ENCODE measurements at regions not wholly inside any gene's neighbourhood (a gene's known extent, or its start where the extent isn't known, plus 50 kb on each side); places are given as distances from the start of the nearest gene placed in this dataset.

DNA sequence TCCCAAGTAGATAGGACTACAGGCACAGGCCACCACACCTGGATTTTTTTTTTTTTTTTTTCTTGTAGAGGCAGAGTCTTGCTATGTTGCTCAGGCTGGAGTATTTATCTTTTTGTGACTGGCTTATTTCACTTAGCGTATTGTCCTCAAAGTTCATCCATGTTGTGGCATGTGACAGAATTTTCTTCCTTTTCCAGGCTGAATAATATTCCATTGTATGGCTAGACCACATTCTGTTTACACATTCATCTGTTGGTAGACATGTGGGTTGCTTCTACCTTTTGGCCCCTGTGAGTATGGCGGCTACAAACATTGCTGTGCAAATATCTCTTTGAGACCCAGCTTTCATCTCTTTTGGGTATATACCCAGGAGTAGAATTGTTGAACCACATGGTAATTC is 160.2 kb upstream of the SMAD3 start:
- Histone ChIP-seq H3K4me1 (ENCODE audit: control insufficient read depth in 1 of 2, insufficient read depth in 1 of 2, low read depth in 1 of 2, low read length in 1 of 2) (peaks cover 3 to 4% of the 10 kb centered on the region in 2 experiments), H3K27me3 (peaks cover 4% of the 10 kb centered on the region), H3K4me3 (ENCODE audit: low read depth in 1 of 2, low read length in 1 of 2) (no peak overlapping the region), H3K9me3 (no peaks in the 10 kb centered on the region), H3K36me3 (no peaks in the 10 kb centered on the region), H3K27ac (no peak overlapping the region)
- no peak for TF ChIP-seq CTCF (IDR thresholded peaks at IDR 0.05)

- Histone ChIP-seq H3K36me3 (no peaks in the 10 kb centered on the region), H3K4me1 (ENCODE audit: control insufficient read depth in 1 of 2, insufficient read depth in 1 of 2, low read depth in 1 of 2, low read length in 1 of 2) (peaks cover 3 to 4% of the 10 kb centered on the region in 2 experiments), H3K27ac (no peak overlapping the region), H3K9me3 (no peaks in the 10 kb centered on the region), H3K4me3 (ENCODE audit: low read depth in 1 of 2, low read length in 1 of 2) (no peak overlapping the region), H3K27me3 (peaks cover 10% of the 10 kb centered on the region)
- TF ChIP-seq CTCF (IDR thresholded peaks at IDR 0.05): no peak
These were observed 159.4 kb upstream of the SMAD3 start for GRCh38 chr15:66905954-66906353.

DNA sequence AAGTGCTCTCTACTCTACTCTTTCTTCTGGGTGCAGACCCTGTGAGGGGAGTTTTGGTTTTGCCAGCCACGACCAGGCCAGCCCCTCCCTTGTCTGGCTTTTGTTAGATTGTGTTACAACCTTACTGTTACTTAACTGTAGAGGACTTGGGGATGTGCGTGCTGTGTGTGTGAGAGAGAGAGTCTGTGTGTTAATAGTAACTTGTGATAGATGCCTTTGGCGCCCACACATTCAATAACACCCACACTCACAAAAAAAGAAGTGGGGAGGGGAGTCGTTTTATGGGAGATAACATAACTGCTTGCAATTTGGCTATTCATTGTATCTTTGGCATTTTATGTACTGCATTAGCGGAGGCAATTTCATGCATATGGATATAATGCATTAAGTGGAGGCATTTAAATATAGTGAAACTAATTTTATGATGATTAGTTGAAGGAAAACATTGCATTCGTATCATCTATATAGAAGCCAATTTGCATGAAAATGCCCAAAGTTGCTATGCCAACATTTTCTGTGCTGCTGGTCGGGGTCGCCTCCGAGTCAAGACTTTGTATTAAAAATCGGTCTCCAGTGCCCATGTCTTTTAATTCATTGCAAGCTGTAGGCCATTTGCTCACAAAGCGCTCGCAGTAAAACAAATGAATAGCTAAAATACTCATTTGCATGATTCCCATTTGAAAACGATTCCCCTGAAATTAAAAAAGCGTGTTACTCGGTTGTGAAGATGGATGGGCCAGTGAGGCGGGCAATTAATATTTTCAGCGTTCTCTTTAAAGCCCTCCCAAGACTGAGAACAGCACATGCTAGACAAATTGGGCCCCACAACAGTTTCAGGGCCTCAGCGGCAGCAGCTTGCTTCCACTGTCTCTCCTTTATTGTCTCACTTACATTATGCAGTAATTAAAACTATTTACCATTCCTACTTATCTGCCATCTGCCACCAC is 158.5 kb upstream of the SMAD3 start:
- H3K36me3 ChIP-seq: no peaks in the 10 kb centered on the region
- no peak for TF ChIP-seq CTCF (IDR thresholded peaks at IDR 0.05)
- no peak overlapping the region for H3K4me3 ChIP-seq (ENCODE audit: low read depth in 1 of 2, low read length in 1 of 2)
- H3K27me3 ChIP-seq: peaks cover 20% of the 10 kb centered on the region
- no peaks in the 10 kb centered on the region for H3K9me3 ChIP-seq
- H3K27ac ChIP-seq: no peak overlapping the region
- peaks cover 3 to 4% of the 10 kb centered on the region in 2 experiments for H3K4me1 ChIP-seq (ENCODE audit: control insufficient read depth in 1 of 2, insufficient read depth in 1 of 2, low read depth in 1 of 2, low read length in 1 of 2)

GRCh38 chr15:66907826-66908743 is 157.3 kb upstream of the SMAD3 start:
- peaks cover 20% of the 10 kb centered on the region for H3K27me3 ChIP-seq
- H3K27ac ChIP-seq: no peak overlapping the region
- peaks cover 3 to 4% of the 10 kb centered on the region in 2 experiments for H3K4me1 ChIP-seq (ENCODE audit: control insufficient read depth in 1 of 2, insufficient read depth in 1 of 2, low read depth in 1 of 2, low read length in 1 of 2)
- H3K4me3 ChIP-seq (ENCODE audit: low read depth in 1 of 2, low read length in 1 of 2): no peak overlapping the region
- no peaks in the 10 kb centered on the region for H3K36me3 ChIP-seq
- no peak for TF ChIP-seq CTCF (IDR thresholded peaks at IDR 0.05)
- H3K9me3 ChIP-seq: no peaks in the 10 kb centered on the region

DNA sequence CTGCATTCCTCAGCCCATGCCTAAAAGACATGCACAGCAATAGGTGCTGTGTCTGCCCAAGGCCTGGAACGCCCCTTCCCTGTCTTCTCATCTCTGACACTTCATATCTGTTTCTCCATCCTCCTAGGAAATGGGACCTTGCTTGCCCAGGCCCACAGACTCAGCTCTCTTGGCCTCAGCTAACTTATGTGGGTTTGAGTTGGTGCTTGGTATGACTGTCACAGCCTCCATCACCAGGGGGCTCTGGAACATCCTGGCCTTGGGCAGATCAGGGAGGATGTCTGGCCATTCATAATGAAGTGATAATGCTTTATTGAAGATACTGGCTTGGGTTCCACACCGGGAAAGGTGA is 156.7 kb upstream of the SMAD3 start:
- no peak for TF ChIP-seq CTCF (IDR thresholded peaks at IDR 0.05)
- Histone ChIP-seq H3K9me3 (no peaks in the 10 kb centered on the region), H3K27me3 (peaks cover 20% of the 10 kb centered on the region), H3K4me3 (ENCODE audit: low read depth in 1 of 2, low read length in 1 of 2) (no peak overlapping the region), H3K27ac (no peak overlapping the region), H3K4me1 (ENCODE audit: control insufficient read depth in 1 of 2, insufficient read depth in 1 of 2, low read depth in 1 of 2, low read length in 1 of 2) (peaks cover 3 to 4% of the 10 kb centered on the region in 2 experiments), H3K36me3 (no peaks in the 10 kb centered on the region)
